PC-3 (cell line): ENCODE measurements at regions not wholly inside any gene's neighbourhood (a gene's known extent, or its start where the extent isn't known, plus 50 kb on each side); places are given as distances from the start of the nearest gene placed in this dataset.

Experiments used
- ATAC-seq: fragments of 200-7000 bp; cut with Tn5 transposase; 2 replicates; pipeline ENCODE4 v1.9.1; 2020; ENCODE audit warnings: mild to moderate bottlenecking, moderate library complexity
- BruUV-seq: library from RNA; stranded (reverse); fragments of 400-500 nt; replicated peaks from 2 replicates; lab custom pipeline; 2021; lab: Mats Ljungman, UMichigan
- CTCF ChIA-PET: fragments of 300-600 bp; sonication (Branson Sonifier 250); formaldehyde crosslinking; loops from one replicate; lab custom pipeline; 2022; ENCODE audit warnings: antibody characterized with exemption; lab: Charles Lee
- POLR2A ChIA-PET: fragments of 300-600 bp; sonication (Branson Sonifier 250); formaldehyde crosslinking; loops from one replicate; lab custom pipeline; 2022; ENCODE audit warnings: antibody characterized with exemption; ENCODE audit not compliant: unreplicated experiment; lab: Charles Lee
- DNase-seq: peaks from one replicate; pipeline ENCODE4 v3.0.0-alpha.2; 2015
- H2AFZ ChIP-seq: fragments of 300-600 bp; sonication (generic); 2 replicates; pipeline ENCODE4 v1.6.0; 2016; ENCODE audit warnings: antibody characterized with exemption, low read length
- H3F3A ChIP-seq: fragments of 300-600 bp; sonication (generic); one replicate; pipeline ENCODE4 v1.6.0; 2017; ENCODE audit warnings: antibody characterized with exemption, low read length, control low read depth, mild to moderate bottlenecking; ENCODE audit not compliant: unreplicated experiment
- H3K27ac ChIP-seq: fragments of 300-600 bp; sonication (generic); 2 replicates; pipeline ENCODE4 v1.5.1; 2016; ENCODE audit warnings: mild to moderate bottlenecking, low read length
- H3K27me3 ChIP-seq: fragments of 300-600 bp; sonication (generic); 2 replicates; pipeline ENCODE4 v1.6.1; 2016; ENCODE audit warnings: low read length, mixed read lengths
- H3K36me3 ChIP-seq: fragments of 300-600 bp; sonication (generic); 2 replicates; pipeline ENCODE4 v1.6.1; 2016; ENCODE audit warnings: low read depth, mixed run types, low read length, mixed read lengths
- H3K4me1 ChIP-seq: fragments of 300-600 bp; sonication (generic); 2 replicates; pipeline ENCODE4 v1.5.1; 2016; ENCODE audit warnings: low read length; ENCODE audit not compliant: insufficient read depth
- H3K4me2 ChIP-seq: fragments of 300-600 bp; sonication (generic); 2 replicates; pipeline ENCODE4 v1.6.0; 2016; ENCODE audit warnings: low read length
- H3K4me3 ChIP-seq: fragments of 300-600 bp; sonication (generic); 2 replicates; pipeline ENCODE4 v1.5.1; 2016; ENCODE audit warnings: mild to moderate bottlenecking, low read length, mixed read lengths
- H3K79me2 ChIP-seq: fragments of 300-600 bp; sonication (generic); 2 replicates; pipeline ENCODE4 v1.6.1; 2017; ENCODE audit warnings: low read length, mixed read lengths
- H3K9ac ChIP-seq: fragments of 300-600 bp; sonication (generic); 2 replicates; pipeline ENCODE4 v1.6.0; 2016; ENCODE audit warnings: mild to moderate bottlenecking, low read length
- H3K9me2 ChIP-seq: fragments of 300-600 bp; sonication (generic); replicated peaks from 2 replicates; pipeline ENCODE4 v1.6.1; 2016; ENCODE audit warnings: mixed run types, low read length, mixed read lengths
- H3K9me3 ChIP-seq: fragments of 300-600 bp; sonication (generic); 2 replicates; pipeline ENCODE4 v1.6.1; 2016; ENCODE audit warnings: low read length, mixed read lengths
- H4K20me1 ChIP-seq: fragments of 300-600 bp; sonication (generic); 2 replicates; pipeline ENCODE4 v1.6.1; 2016; ENCODE audit warnings: low read length, mixed read lengths
- CTCF ChIP-seq: fragments of 300-600 bp; sonication (generic); conservative IDR thresholded peaks from 2 replicates; pipeline ENCODE4 v1.5.1; 2017; ENCODE audit warnings: antibody characterized with exemption, low read depth, mild to moderate bottlenecking, low read length
- EZH2 ChIP-seq: fragments of 300-600 bp; sonication (generic); IDR thresholded peaks from one replicate; pipeline ENCODE4 v1.6.1; 2017; ENCODE audit warnings: antibody characterized with exemption, mild to moderate bottlenecking, low read length; ENCODE audit not compliant: unreplicated experiment
- EZH2phosphoT487 ChIP-seq: fragments of 300-600 bp; sonication (generic); IDR thresholded peaks from 2 replicates; pipeline ENCODE4 v1.6.1; 2018; ENCODE audit warnings: mild to moderate bottlenecking, antibody characterized with exemption, low read length, borderline replicate concordance
- intact Hi-C: fragments of 100-400 bp; cut with micrococcal nuclease; formaldehyde crosslinking; loops from 2 replicates; pipeline ENCODE4 v1.9.0; 2023

- H3K4me3 ChIP-seq, result no peak overlapping the region
- H3K79me2 ChIP-seq, result no peaks in the 10 kb centered on the region
- POLR2A ChIA-PET, result no interaction called here
- no peaks in the 10 kb centered on the region for H3F3A ChIP-seq
- no peak for ATAC-seq
- no peak overlapping the region for H2AFZ ChIP-seq
- H3K9me2 ChIP-seq, result no peaks in the 10 kb centered on the region
- no peaks in the 10 kb centered on the region for H4K20me1 ChIP-seq
- TF ChIP-seq EZH2phosphoT487, result no peak
- TF ChIP-seq CTCF, result no peak
- TF ChIP-seq EZH2, result no peak
- H3K27me3 ChIP-seq, result no peaks in the 10 kb centered on the region
- no peaks in the 10 kb centered on the region; the same call in 1 of the 2 replicates for H3K36me3 ChIP-seq
- intact Hi-C loops, result no loop called here
- no peak overlapping the region for H3K9ac ChIP-seq
- H3K9me3 ChIP-seq, result peaks cover 15% of the 10 kb centered on the region
- no TSS peak for BruUV-seq
- H3K27ac ChIP-seq, result no peak overlapping the region
- H3K4me1 ChIP-seq, result no peaks in the 10 kb centered on the region
- DNase-seq, result no peak
- CTCF ChIA-PET, result no interaction called here
- no peak overlapping the region for H3K4me2 ChIP-seq
These were observed 595.1 kb upstream of the ARPP21 start for GRCh38 chr3:35044190-35044589.

GRCh38 chr3:35045118-35045517 lies 594.2 kb upstream of the ARPP21 start:
- ChIA-PET POLR2A (no interaction called here), CTCF (no interaction called here)
- Histone ChIP-seq H3K36me3 (no peaks in the 10 kb centered on the region; the same call in 1 of the 2 replicates), H3K9me2 (no peaks in the 10 kb centered on the region), H3K79me2 (no peaks in the 10 kb centered on the region), H3K9ac (no peak overlapping the region), H2AFZ (no peak overlapping the region), H3K4me1 (no peaks in the 10 kb centered on the region), H3K9me3 (peaks cover 15% of the 10 kb centered on the region), H3K4me3 (no peak overlapping the region), H3K4me2 (no peak overlapping the region), H4K20me1 (no peaks in the 10 kb centered on the region), H3K27ac (no peak overlapping the region), H3K27me3 (no peaks in the 10 kb centered on the region), H3F3A (no peaks in the 10 kb centered on the region)
- ATAC-seq (no peak), DNase-seq (no peak)
- TF ChIP-seq CTCF (no peak), EZH2phosphoT487 (no peak), EZH2 (no peak)
- BruUV-seq, result no TSS peak
- intact Hi-C loops, result no loop called here

GRCh38 chr3:35064761-35065160 lies 574.6 kb upstream of the ARPP21 start:
- Histone ChIP-seq H3K4me2 (no peak overlapping the region), H3K9ac (no peak overlapping the region), H3K4me3 (no peak overlapping the region), H4K20me1 (no peaks in the 10 kb centered on the region), H3K79me2 (no peaks in the 10 kb centered on the region), H3K9me3 (0 out of 2 replicates have a peak, but pooled peaks cover 3% of the 10 kb centered on the region), H2AFZ (no peak overlapping the region), H3F3A (no peaks in the 10 kb centered on the region), H3K36me3 (no peaks in the 10 kb centered on the region), H3K4me1 (no peaks in the 10 kb centered on the region), H3K9me2 (no peaks in the 10 kb centered on the region), H3K27me3 (no peaks in the 10 kb centered on the region), H3K27ac (no peak overlapping the region)
- no peak for ATAC-seq
- no peak for DNase-seq
- CTCF ChIA-PET, result no interaction called here
- POLR2A ChIA-PET, result no interaction called here
- TF ChIP-seq CTCF (no peak), EZH2phosphoT487 (no peak), EZH2 (no peak)
- BruUV-seq, result no TSS peak
- intact Hi-C loops, result loop anchor here (10.0 kb wide), 1 partner anchor 180 kb away; no protein-coding TSS in a partner anchor
